NCI-H524 (cell line): ENCODE measurements at regions not wholly inside any gene's neighbourhood (a gene's known extent, or its start where the extent isn't known, plus 50 kb on each side); places are given as distances from the start of the nearest gene placed in this dataset.

Experiments
- DNase-seq, 2 experiments: peaks; one replicate each; lab custom pipeline; 2025; lab: John Stamatoyannopoulos, UW

DNA sequence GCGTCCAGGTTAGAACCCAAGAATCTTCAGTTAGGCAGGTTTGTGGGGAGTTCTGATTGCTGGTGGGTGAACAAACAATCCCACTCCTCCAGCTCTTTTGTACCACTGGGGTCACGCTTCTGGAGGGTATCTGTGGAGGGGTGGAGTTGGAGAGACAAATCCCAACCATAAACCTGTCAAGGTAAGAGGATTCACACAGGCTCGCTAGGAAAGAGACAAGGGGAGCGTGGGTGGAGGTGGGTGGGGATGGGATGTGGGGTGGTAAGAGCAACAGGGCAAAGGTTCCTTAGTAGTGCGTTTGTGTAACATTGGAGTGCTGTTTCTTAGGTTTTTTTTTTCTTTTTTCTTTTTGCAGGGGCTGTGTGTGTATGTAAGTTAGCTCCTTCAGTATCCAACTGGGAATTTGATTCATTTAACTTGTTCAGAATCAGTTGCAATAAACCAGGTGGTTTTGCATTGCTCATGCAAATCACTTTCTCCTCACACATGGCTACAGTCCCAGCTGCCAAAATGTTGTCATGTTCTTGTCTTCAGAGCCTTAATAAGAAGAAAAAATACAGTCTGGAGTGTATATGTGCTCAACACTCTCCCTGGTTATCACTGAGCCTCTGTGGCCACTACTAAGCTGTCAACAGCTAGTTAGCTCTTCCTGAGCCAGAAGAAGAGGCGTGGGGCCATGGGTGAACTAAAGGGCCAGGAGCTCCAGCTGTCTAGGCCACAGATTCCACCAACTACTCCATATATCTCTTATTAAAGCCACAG lies 164.0 kb upstream of the RAD23B start:
- DNase-seq, result peak in 1 of 2 experiments; percentile 24

DNA sequence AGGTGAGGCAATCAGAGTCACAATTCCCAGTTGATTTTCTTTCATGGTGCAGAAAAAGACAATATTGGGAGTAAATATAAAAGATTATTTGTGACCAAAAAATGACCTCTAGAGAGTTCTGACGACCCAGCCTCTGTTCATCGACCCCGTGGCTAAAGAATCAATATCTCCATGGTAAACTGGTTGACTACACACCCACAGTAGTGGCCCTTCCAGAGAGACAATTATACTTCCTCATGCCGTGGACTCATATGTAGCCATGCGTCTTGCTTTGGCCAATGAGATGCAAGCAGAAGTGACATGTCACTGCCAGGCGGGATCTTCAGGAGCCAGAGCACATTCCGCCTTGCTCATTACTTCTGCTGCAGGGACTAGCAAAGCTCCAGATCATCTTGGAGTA lies 163.3 kb upstream of the RAD23B start:
- no peak for DNase-seq

DNA sequence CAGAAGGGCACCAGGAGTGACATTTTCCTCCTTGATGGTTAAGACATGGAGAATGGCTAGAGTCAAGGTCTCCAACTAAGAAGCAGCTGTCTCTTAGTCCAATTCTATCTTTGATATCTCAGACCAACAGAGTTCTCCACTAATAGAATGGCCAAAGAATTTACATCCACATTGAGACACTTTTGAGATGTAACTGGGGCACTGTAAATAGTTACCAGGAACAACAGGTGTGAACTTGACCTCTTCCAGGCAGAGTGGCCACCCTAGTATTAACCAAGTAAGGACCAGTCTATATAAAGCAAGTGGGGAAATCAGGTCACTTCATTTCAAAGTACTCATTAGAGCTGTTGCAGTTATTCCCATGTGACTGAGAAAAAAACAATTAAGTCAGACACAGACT lies 159.7 kb upstream of the RAD23B start:
- no peak for DNase-seq

DNA sequence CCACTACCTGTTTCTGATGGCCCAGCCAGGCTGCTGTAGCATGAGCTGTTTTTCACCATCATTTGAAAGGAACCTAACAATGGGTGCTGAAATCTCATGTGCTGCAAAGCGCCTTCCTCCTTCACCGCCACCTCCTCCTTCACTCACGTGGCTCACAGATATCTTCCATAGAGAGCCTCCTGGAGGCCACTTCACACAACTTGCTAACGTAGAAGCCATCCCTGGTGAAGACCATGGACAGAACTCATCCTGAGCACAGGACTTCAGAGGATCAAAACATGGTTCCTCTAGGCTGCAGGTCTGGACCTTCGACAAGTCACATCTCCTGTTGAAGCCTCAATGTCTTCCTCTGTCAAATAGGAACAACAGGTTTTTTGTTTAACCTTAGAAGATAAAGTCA lies 155.5 kb upstream of the RAD23B start:
- DNase-seq, result no peak

DNA sequence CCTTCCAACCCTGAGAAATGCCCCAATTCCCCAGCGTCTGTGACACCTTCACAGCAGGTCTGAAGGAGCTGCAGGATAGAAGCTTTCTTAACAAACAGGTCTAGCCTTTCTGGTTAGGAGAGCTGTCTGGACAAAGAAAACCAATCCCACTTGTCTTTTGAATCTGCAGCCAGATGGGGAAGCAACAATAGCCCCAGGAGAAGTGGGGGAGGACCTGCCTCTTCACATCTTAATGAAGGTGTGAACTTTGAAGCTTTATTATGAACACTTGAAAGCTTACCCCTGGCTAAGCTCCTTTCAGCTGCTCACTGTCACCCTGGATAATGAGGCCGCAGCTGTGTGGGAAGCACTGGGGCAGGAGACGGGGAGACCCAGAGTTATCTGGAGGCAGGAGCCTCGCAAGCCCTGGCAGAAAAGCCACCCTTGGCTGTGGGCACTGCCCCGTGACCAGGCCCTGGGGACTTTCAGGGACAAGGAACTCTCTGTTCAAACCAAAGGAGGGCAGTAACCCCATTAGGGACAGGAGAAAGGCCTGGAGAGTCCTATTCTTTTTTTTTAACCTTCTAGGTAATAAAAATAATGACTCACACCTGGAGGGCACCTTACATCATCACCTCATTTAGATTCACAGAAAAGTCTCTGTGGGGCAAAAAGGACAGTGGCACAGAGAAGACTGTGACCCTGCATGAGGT lies 151.8 kb upstream of the RAD23B start:
- DNase-seq, result peak; percentile 99 to 100

DNA sequence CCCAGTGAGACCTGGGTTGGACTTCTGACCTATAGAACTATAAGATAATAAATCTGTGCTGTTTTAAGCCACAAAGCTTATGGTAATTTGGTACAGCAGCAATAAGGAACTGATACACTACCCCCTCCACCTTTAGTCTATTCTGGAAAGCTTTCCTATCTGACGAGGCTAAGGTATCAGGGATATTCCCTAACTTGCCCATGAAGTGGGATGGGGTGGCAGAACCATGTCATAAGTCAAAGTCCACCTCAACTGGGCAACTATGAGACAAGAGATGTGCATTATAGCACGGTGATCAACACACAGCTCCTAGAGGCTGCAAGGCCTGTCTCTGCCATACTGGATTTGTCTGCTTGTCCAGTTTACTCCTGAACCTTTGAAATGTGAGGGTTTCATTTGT lies 146.8 kb upstream of the RAD23B start:
- no peak for DNase-seq

DNA sequence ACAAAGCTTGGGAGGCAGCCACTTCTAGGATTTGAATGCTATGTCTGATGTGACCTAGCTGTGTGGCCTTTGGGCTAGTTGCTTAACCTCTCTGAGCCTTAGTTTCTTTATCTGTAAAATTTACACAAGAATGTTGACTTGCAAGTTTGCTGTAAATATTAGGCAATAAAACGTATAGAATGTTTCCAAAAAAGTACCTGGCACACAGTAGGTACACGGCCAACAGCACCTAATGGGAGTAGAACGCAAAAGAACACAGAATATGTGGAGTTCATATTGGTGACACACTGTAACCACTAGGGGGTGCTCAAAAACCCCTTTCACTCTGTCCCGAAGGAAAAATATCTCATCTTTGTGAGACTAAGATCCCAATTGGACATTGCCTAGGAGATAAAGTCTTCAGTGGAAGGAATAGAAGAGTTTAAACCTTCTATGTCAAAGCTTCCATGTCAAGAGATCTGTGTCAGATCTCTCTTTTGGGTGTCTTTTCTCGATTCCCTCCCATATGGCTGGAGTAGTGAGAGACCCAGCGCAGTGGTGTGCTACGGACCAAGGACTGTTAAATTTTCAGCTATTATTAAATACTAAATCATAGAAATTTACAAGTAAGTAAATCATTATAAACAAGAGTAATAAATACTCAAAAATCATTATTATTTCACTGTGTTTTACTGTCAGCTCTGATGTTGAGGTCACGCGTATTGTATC lies 145.4 kb upstream of the RAD23B start:
- DNase-seq, result peak; percentile 25 to 45

DNA sequence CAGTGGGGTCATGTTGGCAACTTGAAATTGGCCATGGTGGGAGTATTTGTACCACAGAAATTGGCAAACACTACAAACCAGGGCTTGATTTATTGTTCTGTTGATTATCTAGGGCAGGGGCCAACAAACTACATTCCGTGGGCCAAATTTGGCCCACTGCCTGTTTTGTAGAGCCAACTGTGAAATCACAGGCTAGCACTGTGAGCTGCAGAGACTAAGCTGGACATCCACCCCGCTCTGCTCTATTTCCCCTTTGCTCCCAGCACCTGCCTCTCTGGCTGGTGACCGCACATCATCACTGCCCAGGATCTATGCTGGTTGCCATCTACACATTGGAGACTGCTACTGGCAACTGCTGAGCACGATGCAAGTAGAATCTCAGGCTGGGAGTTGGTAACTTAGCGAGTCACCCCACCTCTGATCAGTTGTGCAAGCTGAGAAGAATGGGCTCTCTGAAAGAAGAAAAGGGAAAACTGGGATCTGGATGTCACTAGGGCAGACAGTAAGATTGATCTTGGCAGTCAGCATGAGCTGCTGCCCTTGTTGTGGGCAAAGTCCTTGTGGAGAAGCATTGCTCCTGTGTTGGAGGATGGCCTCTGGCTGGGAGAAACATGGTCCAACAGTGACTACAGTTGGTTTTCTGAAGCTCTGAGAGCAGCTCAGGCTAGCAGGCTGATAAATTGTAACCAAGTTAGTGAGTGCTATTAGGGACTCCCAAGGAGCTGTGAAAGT lies 144.7 kb upstream of the RAD23B start:
- DNase-seq, result no peak

DNA sequence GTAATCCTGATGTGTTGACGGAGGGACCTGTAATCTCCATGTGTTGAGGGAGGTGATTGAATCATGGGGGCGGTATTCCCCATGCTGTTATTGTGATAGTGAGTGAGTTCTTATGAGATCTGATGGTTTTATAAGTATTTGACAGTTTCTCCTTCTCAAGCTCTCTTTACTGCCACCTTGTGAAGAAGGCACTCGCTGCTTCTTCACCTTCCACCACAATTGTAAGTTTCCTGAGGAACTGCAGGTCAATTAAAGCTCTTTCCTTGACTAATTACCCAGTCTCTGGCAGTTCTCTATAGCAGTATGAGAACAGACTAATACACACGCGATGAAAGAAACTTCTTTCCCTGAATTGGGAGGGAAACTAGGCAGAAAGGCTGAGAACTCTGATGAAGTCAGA lies 141.1 kb upstream of the RAD23B start:
- peak in 1 of 2 experiments; percentile 47 for DNase-seq

DNA sequence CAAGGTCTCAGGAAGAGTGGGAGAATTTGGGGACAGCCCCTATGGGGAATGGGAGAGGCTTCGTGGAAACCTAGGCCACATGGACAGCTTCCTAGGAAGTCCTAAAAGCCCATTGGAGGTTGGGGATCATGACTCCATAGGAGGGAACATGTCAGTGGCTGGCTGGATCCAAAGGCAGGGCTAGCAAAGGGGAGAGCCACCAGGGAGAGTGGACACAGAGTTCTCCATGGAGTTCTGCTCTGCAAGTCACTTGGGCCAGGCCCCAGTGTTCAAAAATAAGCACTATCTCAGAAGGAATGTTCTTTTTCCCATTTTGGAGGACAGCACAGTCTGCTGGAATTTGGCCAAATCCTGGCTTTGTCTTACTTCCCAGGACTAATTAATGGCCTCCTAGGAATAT lies 140.6 kb upstream of the RAD23B start:
- DNase-seq, result no peak

DNA sequence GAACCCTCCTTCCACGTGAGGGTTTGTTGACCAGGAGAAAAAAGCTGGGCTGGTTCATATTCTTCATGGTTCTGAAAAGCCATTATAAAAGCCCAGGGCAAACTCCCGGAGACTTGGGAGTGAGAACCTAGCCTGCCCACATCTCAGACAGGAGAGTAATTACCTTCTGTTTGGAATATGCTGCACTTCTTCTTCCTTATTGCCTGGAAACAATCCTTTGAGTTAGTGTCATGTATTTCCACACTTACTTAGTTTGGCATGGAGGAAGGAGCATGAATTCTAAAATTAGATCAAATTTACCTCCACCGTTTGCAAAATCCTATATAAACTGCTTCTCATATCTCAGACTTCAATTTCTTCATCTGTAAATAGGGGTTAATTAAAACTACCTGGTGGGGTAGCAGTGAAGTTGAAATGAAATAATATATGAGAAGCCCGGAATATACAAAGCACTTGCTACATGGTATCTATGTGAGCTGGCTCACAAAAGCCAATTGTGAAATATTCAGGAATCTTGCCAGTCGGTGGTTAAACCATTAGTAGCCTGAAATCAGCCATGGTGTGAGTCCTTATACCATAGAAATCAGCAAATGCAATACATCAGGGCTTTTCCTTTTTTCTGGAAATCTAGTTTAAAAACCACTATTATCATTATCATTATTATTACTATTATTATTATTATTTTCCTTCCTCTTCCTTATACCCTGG lies 140.0 kb upstream of the RAD23B start:
- no peak for DNase-seq

DNA sequence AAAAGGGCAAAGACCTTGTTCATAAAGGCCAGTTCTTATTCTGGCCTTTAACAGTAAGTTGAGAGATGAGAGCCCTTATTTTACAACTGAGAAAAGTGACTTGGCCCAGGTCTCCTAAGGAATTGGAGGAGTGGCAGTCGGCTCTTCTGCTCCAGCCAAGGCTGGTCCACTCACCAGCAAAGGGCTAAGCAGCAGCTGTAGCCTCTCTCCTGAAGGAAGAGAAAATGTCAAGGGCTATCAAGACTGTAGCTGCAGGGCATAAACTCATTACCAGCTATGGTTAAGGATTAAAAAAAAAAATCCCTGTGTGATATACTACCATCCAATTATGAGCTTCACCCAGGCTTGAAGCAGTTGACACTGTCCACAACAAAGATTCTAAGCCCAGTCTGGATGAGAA lies 138.6 kb upstream of the RAD23B start:
- DNase-seq, result peak; percentile 78 to 95

DNA sequence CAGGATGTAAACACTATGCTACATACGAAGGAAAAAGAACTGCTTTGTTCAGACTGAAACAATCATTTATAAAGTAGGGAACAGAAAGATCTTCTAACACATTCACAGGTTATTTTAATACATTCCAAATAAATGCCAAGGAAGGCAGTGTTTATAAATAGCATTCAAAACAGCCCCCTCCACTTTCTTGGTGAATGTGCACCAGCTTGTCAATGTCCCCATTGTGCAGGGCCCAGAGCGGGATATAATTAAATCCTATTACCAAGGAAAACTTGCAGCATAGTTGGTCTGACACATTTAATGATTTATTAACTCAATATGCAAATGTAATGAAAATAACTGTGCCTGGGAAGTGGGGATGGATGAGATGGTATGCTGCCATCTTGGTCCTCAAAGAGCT lies 135.9 kb upstream of the RAD23B start:
- DNase-seq, result no peak

DNA sequence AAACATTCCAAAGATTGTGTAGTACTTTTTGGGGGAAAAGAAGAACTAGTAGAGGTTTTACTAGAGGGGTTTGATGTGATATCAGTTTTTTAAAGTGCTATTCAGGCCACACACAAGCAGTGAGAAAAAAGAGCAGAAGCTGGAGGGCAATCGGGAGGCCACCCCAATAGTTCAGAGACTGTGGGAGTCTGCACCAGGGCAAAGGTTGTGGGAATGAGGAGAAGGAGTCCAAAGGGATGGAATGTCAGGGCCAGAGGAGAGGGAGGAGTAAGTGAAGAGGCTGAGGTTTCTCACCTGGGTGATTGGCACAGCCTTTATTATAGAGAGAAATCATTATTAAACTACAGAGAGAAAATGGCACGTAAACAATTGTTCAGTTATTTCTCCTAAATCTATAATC lies 134.9 kb upstream of the RAD23B start:
- peak in 1 of 2 experiments; percentile 35 for DNase-seq

DNA sequence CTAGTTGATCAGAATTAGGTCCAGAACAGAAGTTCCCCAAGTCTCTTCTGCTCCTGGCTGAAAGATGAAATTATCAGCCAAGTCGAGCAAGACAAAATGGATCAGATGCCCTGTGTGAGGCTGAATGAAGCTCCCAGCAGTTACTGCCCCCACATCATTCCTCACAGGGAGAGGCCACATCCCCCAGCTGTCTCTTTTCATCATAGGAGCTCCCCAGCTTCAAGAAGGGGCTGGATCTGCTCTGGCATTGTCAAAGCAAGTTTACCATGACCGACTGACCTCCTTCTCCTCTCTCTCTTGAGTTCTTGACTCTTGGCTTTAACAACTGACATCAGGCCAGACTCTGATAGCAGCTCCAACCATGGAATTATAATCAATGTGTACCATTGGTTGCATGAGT lies 133.3 kb upstream of the RAD23B start:
- no peak for DNase-seq

DNA sequence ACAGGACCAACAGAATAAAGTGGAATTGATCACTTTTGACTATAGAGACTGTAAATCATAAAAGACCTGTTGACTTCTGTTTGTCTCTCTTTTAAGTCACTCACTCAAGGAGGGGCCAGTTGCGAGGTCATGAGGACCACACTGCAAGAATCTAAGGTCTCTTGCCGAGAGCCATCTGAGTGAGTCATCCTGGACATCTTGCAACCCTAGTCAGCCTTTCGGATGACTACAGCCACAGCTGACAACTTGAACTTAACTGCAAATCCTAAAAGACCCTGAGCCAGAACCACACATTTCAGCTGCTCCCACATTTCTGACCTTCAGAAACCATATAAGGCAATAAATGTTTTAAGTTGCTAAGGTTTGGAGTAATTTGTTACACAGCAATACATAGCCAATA lies 129.7 kb upstream of the RAD23B start:
- no peak for DNase-seq

DNA sequence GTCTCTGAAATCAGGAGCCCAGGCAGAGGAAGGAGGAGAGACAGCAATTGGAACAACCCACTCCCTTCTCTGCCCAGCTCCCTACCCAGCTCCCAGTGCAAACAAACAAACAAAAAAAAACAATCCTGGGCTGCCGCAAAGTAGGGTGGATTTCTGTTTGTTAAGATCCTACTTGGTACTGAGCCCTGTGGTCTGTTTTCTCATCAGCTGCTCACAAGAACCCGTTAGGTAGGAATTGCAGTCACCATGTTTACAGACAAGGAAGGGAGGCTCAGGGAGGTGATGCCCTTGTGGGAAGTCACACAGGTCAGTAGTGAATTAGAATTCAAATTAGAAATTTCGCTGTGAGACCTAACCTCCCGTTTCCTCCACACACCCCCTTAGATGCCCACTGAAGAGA lies 128.8 kb upstream of the RAD23B start:
- DNase-seq, result no peak

DNA sequence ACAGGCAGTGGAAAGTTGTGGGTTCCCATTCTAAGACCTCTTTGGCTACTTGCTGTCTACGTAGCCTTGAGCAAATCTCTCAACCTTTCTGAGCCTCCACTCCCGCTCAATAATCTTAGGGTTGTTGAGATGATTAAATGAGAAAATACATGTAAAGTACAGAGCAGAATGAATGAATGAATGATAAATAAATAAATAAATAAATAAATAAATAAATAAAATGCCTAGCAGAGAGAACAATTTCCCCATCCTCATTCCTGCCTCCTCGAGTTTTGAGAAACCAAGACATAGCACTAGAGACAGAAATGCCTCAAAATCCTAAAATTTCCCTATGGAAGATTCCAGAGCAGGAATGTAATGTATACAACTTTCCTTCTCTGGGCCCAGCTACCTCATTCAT lies 128.3 kb upstream of the RAD23B start:
- no peak for DNase-seq

DNA sequence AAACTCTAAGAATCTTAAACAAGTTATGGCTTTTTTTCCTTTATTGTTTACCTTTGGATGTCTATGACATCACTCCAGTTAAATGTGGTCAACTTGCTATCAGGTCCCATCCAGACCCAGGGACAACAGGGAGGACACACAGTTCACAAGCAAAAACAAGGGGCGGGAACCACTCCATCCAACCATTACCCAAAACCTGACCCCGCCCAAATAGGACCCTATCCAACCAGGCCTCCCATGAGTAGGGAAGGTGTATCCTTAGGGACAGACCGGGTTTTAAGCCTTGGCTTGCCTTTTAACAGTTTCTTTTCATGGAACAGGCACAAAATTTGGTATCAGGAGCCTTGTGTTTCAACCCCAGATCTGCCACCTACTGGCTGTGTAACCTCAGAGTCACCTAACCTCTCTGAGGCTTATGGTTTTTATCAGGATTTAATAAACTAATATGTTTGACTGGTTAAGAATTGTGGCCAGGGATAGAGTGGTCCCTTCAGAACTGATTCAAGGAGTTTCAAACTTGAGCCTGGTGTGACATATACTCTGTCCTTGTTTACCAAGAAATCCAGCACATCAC lies 127.7 kb upstream of the RAD23B start:
- DNase-seq, result peak; percentile 12 to 46

DNA sequence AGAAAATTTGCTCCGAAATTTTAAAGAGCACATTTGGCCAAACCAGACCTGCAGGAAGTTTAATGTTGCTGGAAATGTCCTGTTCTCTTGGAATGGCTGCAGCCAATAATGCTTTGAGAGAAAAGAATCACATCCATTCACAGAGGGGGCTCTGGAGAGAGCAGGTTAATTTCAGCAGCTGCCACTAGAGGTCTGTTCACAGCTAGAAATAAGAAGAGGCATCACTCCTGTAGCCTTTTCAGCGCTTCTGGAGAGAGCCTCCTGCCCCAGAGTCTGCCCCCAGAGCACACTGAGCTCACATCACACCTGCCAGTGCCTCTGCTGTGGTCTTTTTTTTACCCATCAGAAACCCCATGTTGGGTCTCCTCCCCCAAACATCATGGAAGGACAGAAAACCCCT lies 124.8 kb upstream of the RAD23B start:
- peak; percentile 65 to 85 for DNase-seq

DNA sequence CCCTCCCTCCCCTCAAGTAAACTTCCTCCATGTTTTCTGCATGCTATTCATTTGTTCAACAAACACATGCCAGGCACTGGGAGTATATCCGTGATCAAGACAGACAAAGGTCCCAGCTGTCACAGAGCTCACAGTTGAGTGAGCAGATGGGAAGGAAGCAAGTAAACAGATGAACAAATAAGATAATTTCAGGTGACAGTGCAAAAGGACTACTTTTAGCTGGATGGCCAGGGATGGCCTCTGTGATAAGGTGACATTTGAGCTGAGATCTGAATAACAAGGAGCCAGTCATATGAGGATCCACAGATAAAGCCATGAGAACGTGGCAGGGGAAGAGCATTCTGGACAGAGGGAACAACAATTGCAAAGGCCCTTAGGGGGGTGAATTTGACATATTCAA lies 121.7 kb upstream of the RAD23B start:
- peak; percentile 81 to 91 for DNase-seq
